Heart left ventricle (tissue), 13 donors: ENCODE measurements at regions not wholly inside any gene's neighbourhood (a gene's known extent, or its start where the extent isn't known, plus 50 kb on each side); places are given as distances from the start of the nearest gene placed in this dataset.
"Not testable (repeated sequence)": the region's sequence is repeated elsewhere in the genome, so short reads cannot be mapped to it uniquely, and the experiment has no call there.

Experiments
- CTCF ChIP-seq, 12 donors: fragments of 200-600 bp; sonication (generic) in 4 of 12; IDR thresholded peaks; one replicate each; pipeline versions ENCODE4 v1.5.0 to v1.8.0; 2018 to 2022; ENCODE audit warnings: antibody characterized with exemption in 12 of 12, mild to moderate bottlenecking in 5 of 12
- POLR2A ChIP-seq, 2 donors: fragments of 450-650 bp; IDR thresholded peaks; one replicate each; pipeline ENCODE4 v1.6.1; 2017; ENCODE audit warnings: antibody characterized with exemption in 2 of 2, mild to moderate bottlenecking in 2 of 2, moderate library complexity in 2 of 2
- donor health status: ischemic (EF 13 %, LVEDD 7.1; RV severe dilation, severe dysfunction).
- donor health status: DM: no; HTN: yes; CAD: no.
- donor health status: DM: no; HTN: no; CAD: no.
- donor health status: ischemic (EF 25% LVEDD 6.9; RV normal size, moderate dysfunction).
- donor health status: ischemic (EF 25% LVEDD 5.7; RV mildly dilated, moderate dysfunction).
- donor health status: ischemic (EF 35%, LVEDD 5.7; RV mildly dilated, moderate dysfunction).
- donor health status: nonischemic (EF 11% LVEDD 7.7; RV severe dilation, severe dysfunction).
- donor health status: DM: yes; HTN: yes; CAD: no.
- donor health status: PGD.
- donor health status: ischemic (EF 29% LVEDD 5.4; RV normal size, mild dysfunction).
- donor health status: nonischemic (EF 23%, LVEDD 6.1; RV moderate dilation, normal function).

GRCh38 chr13:76295020-76295419 is 591.2 kb downstream of the KCTD12 start:
- TF ChIP-seq CTCF, POLR2A (IDR thresholded peaks at IDR 0.05): not testable (repeated sequence)
